ENCODE measurements at regions not wholly inside any gene's neighbourhood (a gene's known extent, or its start where the extent isn't known, plus 50 kb on each side); places are given as distances from the start of the nearest gene placed in this dataset.
A peak's percentile ranks its signal among the peaks of the same experiment; 100 is the strongest.
"Not testable (repeated sequence)": the region's sequence is repeated elsewhere in the genome, so short reads cannot be mapped to it uniquely, and the experiment has no call there.

GRCh38 chrX:140633105-140633504 lies 76.5 kb upstream of the LINC00632 start:
- DNase-seq = not testable (repeated sequence)

- no peak for DNase-seq
Observed at GRCh38 chrX:140608111-140608510, 101.4 kb upstream of the LINC00632 start.

GRCh38 chrX:140602140-140602539 lies 97.3 kb upstream of the SOX3 start:
- DNase-seq = no peak

- DNase-seq = no peak
Observed at GRCh38 chrX:140599851-140600250, 95.0 kb upstream of the SOX3 start.

- no peak for DNase-seq
Observed at GRCh38 chrX:140589657-140590056, 84.8 kb upstream of the SOX3 start.

GRCh38 chrX:140586951-140587350 lies 82.1 kb upstream of the SOX3 start:
- DNase-seq = no peak

GRCh38 chrX:140580478-140580877 lies 75.6 kb upstream of the SOX3 start:
- no peak for DNase-seq

- peak; percentile 0 for DNase-seq
Observed at GRCh38 chrX:140572724-140573123, 67.9 kb upstream of the SOX3 start.

- no peak for DNase-seq
Observed at GRCh38 chrX:140563893-140564292, 59.0 kb upstream of the SOX3 start.

Data from NCI-H2107 (cell line).